H1 (cell line): ENCODE measurements at regions not wholly inside any gene's neighbourhood (a gene's known extent, or its start where the extent isn't known, plus 50 kb on each side); places are given as distances from the start of the nearest gene placed in this dataset.

Source experiments
- CTCF ChIA-PET: fragments of 300-600 bp; sonication (Branson Sonifier 250); formaldehyde crosslinking; loops from one replicate; lab custom pipeline; 2021; ENCODE audit not compliant: partially characterized antibody; lab: Charles Lee
- POLR2A ChIA-PET: fragments of 300-600 bp; sonication (Branson Sonifier 250); formaldehyde crosslinking; loops from one replicate; lab custom pipeline; 2021; ENCODE audit warnings: inconsistent platforms; ENCODE audit not compliant: partially characterized antibody; lab: Charles Lee
- DNase-seq, 2 experiments: peaks; one replicate each; pipeline versions ENCODE4 v3.0.0 to v3.0.0-alpha.2; 2010 to 2022; ENCODE audit warnings: low spot score in 2 of 2, low read depth in 1 of 2, mixed read lengths in 1 of 2
- FAIRE-seq: peaks from 2 replicates; lab custom pipeline; 2011; peaks lifted over from hg19 to GRCh38; lab: Jason Lieb, UNC
- H2AFZ ChIP-seq: 2 replicates; pipeline ENCODE4 v1.8.1; 2012; ENCODE audit warnings: low read length, inconsistent platforms
- H2AK5ac ChIP-seq: 2 replicates; pipeline ENCODE4 v1.6.1; 2013; ENCODE audit warnings: low read depth, low read length
- H2BK120ac ChIP-seq: replicated peaks from 2 replicates; pipeline ENCODE3; 2013; ENCODE audit warnings: low read depth, low read length, inconsistent platforms
- H2BK12ac ChIP-seq: 2 replicates; pipeline ENCODE4 v1.6.1; 2013; ENCODE audit warnings: low read depth, low read length
- H2BK15ac ChIP-seq: 2 replicates; pipeline ENCODE4 v1.6.1; 2013; ENCODE audit warnings: low read length
- H2BK20ac ChIP-seq: 2 replicates; pipeline ENCODE4 v1.6.1; 2013; ENCODE audit warnings: low read length
- H2BK5ac ChIP-seq: 2 replicates; pipeline ENCODE4 v1.6.1; 2013; ENCODE audit warnings: low read depth, low read length
- H3K14ac ChIP-seq: 2 replicates; pipeline ENCODE4 v1.6.1; 2013; ENCODE audit warnings: inconsistent platforms; ENCODE audit not compliant: insufficient read length
- H3K18ac ChIP-seq: 2 replicates; pipeline ENCODE4 v1.6.1; 2013; ENCODE audit warnings: low read length; ENCODE audit errors: extremely low read depth
- H3K23ac ChIP-seq: 2 replicates; pipeline ENCODE4 v1.6.1; 2013; ENCODE audit warnings: inconsistent platforms; ENCODE audit not compliant: insufficient read length
- H3K23me2 ChIP-seq: 2 replicates; pipeline ENCODE4 v1.6.1; 2013; ENCODE audit warnings: low read depth, low read length
- H3K27ac ChIP-seq: 2 replicates; pipeline ENCODE4 v1.6.1; 2011; ENCODE audit warnings: low read depth, low read length, inconsistent platforms
- H3K27me3 ChIP-seq, 4 experiments: replicated peaks in 1 of 4; 1 replicate in 1 of 4; 2 replicates in 3 of 4; pipeline versions ENCODE4 v1.6.1 to v1.8.1; 2011 to 2013; ENCODE audit warnings: low read length in 3 of 4, mild to moderate bottlenecking in 3 of 4, inconsistent platforms in 2 of 4, mixed read lengths in 2 of 4, moderate library complexity in 1 of 4; ENCODE audit not compliant: control insufficient read depth in 3 of 4, insufficient read depth in 3 of 4; ENCODE audit errors: extremely low read depth in 1 of 4
- H3K36me3 ChIP-seq, 4 experiments: 2 replicates each; pipeline versions ENCODE4 v1.6.1 to v1.8.1; 2011 to 2013; ENCODE audit warnings: mild to moderate bottlenecking in 4 of 4, low read length in 3 of 4, moderate library complexity in 2 of 4, control low read depth in 1 of 4, inconsistent platforms in 1 of 4; ENCODE audit not compliant: insufficient read depth in 4 of 4, control insufficient read depth in 2 of 4
- H3K4ac ChIP-seq: replicated peaks from 2 replicates; pipeline ENCODE3; 2013; ENCODE audit warnings: low read length, low read depth, mixed read lengths, inconsistent platforms; ENCODE audit not compliant: insufficient read length
- H3K4me1 ChIP-seq, 4 experiments: replicated peaks in 1 of 4; 1 replicate in 1 of 4; 2 replicates in 3 of 4; pipeline versions ENCODE4 v1.6.1 to v1.8.1; 2011 to 2013; ENCODE audit warnings: low read length in 3 of 4, inconsistent platforms in 2 of 4, mixed read lengths in 1 of 4; ENCODE audit not compliant: insufficient read depth in 4 of 4, control insufficient read depth in 3 of 4
- H3K4me2 ChIP-seq, 2 experiments: 2 replicates each; pipeline versions ENCODE4 v1.6.1 to v1.8.1; 2011 to 2013; ENCODE audit warnings: low read depth in 2 of 2, low read length in 2 of 2, control low read depth in 1 of 2, inconsistent platforms in 1 of 2, mild to moderate bottlenecking in 1 of 2; ENCODE audit not compliant: insufficient read depth in 1 of 2
- H3K4me3 ChIP-seq, 4 experiments: fragments of 200-600, 300-600 bp in 1 of 4; sonication (generic), shearing (Covaris generic), sonication (Bioruptor Twin) in 1 of 4; 2 replicates each; pipeline versions ENCODE4 v1.5.1 to v1.8.1; 2011 to 2016; ENCODE audit warnings: low read length in 4 of 4, low read depth in 3 of 4, control low read depth in 2 of 4, inconsistent platforms in 2 of 4, mild to moderate bottlenecking in 2 of 4, mixed read lengths in 1 of 4, moderate library complexity in 1 of 4; ENCODE audit not compliant: insufficient read depth in 2 of 4; ENCODE audit errors: extremely low read depth in 1 of 4
- H3K56ac ChIP-seq: replicated peaks from 2 replicates; pipeline ENCODE3; 2013; ENCODE audit warnings: low read depth, mild to moderate bottlenecking, mixed read lengths, low read length, inconsistent platforms; ENCODE audit not compliant: insufficient read length
- H3K79me1 ChIP-seq: 2 replicates; pipeline ENCODE4 v1.6.1; 2013; ENCODE audit warnings: low read depth, low read length, control low read depth
- H3K79me2 ChIP-seq, 2 experiments: 2 replicates each; pipeline versions ENCODE4 v1.6.1 to v1.8.1; 2012 to 2013; ENCODE audit warnings: low read length in 2 of 2, mild to moderate bottlenecking in 2 of 2, inconsistent platforms in 1 of 2; ENCODE audit not compliant: insufficient read depth in 2 of 2, control insufficient read depth in 1 of 2
- H3K9ac ChIP-seq, 4 experiments: replicated peaks in 1 of 4; 1 replicate in 1 of 4; 2 replicates in 3 of 4; pipeline versions ENCODE4 v1.6.1 to v1.8.1; 2011 to 2013; ENCODE audit warnings: low read depth in 3 of 4, low read length in 3 of 4, control low read depth in 2 of 4, mild to moderate bottlenecking in 2 of 4, moderate library complexity in 2 of 4, inconsistent platforms in 1 of 4; ENCODE audit errors: extremely low read depth in 1 of 4
- H3K9me3 ChIP-seq, 2 experiments: 2 replicates each; pipeline versions ENCODE4 v1.6.1 to v1.8.1; 2012 to 2013; ENCODE audit warnings: mild to moderate bottlenecking in 2 of 2, moderate library complexity in 2 of 2, control low read depth in 1 of 2, inconsistent platforms in 1 of 2, low read depth in 1 of 2, low read length in 1 of 2, mixed read lengths in 1 of 2; ENCODE audit not compliant: insufficient read depth in 2 of 2
- H4K20me1 ChIP-seq, 2 experiments: replicated peaks in 1 of 2; 2 replicates each; pipeline versions ENCODE3 to v1.8.1; 2011 to 2013; ENCODE audit warnings: inconsistent platforms in 2 of 2, low read length in 2 of 2, mild to moderate bottlenecking in 1 of 2; ENCODE audit not compliant: insufficient read depth in 2 of 2, control insufficient read depth in 1 of 2
- H4K5ac ChIP-seq: 2 replicates; pipeline ENCODE4 v1.6.1; 2013; ENCODE audit warnings: low read length, low read depth, mixed read lengths, inconsistent platforms; ENCODE audit not compliant: insufficient read length
- H4K8ac ChIP-seq: 2 replicates; pipeline ENCODE4 v1.8.0; 2013; ENCODE audit warnings: mild to moderate bottlenecking, moderate library complexity, low read length, inconsistent platforms; ENCODE audit not compliant: insufficient read depth; ENCODE audit errors: extremely low read depth
- H4K91ac ChIP-seq: replicated peaks from 2 replicates; pipeline ENCODE3; 2013; ENCODE audit warnings: low read length, mixed read lengths, inconsistent platforms; ENCODE audit not compliant: insufficient read length
- CEBPB ChIP-seq: IDR thresholded peaks from 2 replicates; pipeline ENCODE4 v1.6.1; 2012; ENCODE audit warnings: low read depth, low read length
- GABPA ChIP-seq: IDR thresholded peaks from 2 replicates; pipeline ENCODE4 v1.6.1; 2011; ENCODE audit warnings: mild to moderate bottlenecking, low read length, moderate library complexity, borderline replicate concordance; ENCODE audit not compliant: insufficient read depth
- WGBS, 2 experiments: shearing (Covaris generic) in 1 of 2; methylation state at CpG; one replicate each; pipeline versions ENCODE4 v1.1.6 to v1.1.7; 2013 to 2015; ENCODE audit warnings: low lambda C conversion rate in 2 of 2, mixed read lengths in 2 of 2, inconsistent platforms in 1 of 2, low coverage in 1 of 2, missing lambda C conversion rate in 1 of 2; ENCODE audit not compliant: insufficient replicate concordance in 2 of 2, insufficient coverage in 1 of 2, insufficient read length in 1 of 2; ENCODE audit errors: extremely low coverage in 1 of 2, missing lambda C conversion rate in 1 of 2; 5-methylcytosine and 5-hydroxymethylcytosine counted together

DNA sequence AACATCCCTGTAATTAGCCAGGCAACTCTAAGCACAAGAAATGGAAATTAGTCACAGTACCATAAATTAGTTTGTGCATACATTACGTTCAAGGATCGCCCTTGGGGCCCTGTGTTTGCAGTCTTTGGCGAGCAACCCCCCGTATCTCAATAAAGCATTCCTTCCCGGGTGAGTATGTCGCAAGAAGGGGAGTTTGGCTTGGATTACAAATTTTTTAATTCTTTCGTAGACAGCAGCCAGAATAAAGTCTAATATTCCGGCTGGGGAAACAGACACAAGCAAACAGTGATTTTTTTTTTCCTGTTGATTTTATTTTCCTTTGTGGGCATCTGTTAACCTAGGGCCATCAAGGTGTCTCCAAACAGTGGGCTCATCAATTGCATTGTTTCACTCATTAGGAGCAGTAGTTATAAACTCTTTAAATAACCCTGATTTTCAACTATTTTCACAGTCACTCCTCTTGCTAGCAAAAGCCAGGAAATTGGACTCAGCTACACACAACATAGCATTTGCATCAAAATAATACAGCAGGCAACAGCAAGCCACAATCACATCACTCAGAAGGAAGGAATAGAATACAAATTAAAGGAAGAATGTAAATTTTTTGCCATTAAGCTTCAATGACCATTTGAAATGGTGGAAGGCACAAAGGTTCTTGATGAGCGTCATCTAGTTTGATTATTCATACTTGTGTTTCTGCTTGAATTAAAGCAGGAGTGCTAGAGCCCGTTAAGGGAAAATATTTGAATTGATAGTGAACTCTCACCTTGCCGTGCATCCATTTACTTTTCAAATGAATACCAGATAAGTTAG lies 85.3 kb downstream of the LINC00237 start:
- H3K4ac ChIP-seq: no peak overlapping the region
- H4K20me1 ChIP-seq: no peaks in the 10 kb centered on the region
- no peaks in the 10 kb centered on the region; the same call in 1 of the 2 replicates for H3K23me2 ChIP-seq
- no peak overlapping the region for H4K91ac ChIP-seq
- H3K79me1 ChIP-seq: no peaks in the 10 kb centered on the region
- POLR2A ChIA-PET: no interaction called here
- no peak overlapping the region for H3K23ac ChIP-seq
- no peak overlapping the region for H4K5ac ChIP-seq
- H2BK120ac ChIP-seq: no peak overlapping the region
- H2BK15ac ChIP-seq: no peak overlapping the region
- H2BK12ac ChIP-seq: no peak overlapping the region
- H2BK5ac ChIP-seq: no peak overlapping the region
- H3K14ac ChIP-seq: no peak overlapping the region
- no peak overlapping the region for H3K4me3 ChIP-seq
- no peak overlapping the region for H3K56ac ChIP-seq
- FAIRE-seq: no peak
- no peaks in the 10 kb centered on the region for H3K36me3 ChIP-seq
- H3K18ac ChIP-seq: no peak overlapping the region
- H3K27me3 ChIP-seq: no peaks in the 10 kb centered on the region
- H3K9me3 ChIP-seq: no peaks in the 10 kb centered on the region
- WGBS, 2 experiments: 84% methylated on average over 11 of the region's 11 CpGs; no CpG with 5 or more reads in 1 of the 2 experiments
- CTCF ChIA-PET: interaction anchor here (1.1 to 1.6 kb wide), 3 partner anchors 11 to 175 kb away, joined by 3 to 8 read pairs (median 4); no protein-coding TSS in a partner anchor
- TF ChIP-seq GABPA (no peak), CEBPB (peak; percentile 79; the same call in 1 of the 2 replicates)
- no peak overlapping the region for H3K27ac ChIP-seq
- no peak overlapping the region for H3K9ac ChIP-seq
- H3K79me2 ChIP-seq: no peaks in the 10 kb centered on the region
- no peak overlapping the region for H3K4me2 ChIP-seq
- H2AK5ac ChIP-seq: no peak overlapping the region
- no peak overlapping the region for H2AFZ ChIP-seq
- DNase-seq: no peak
- peaks cover 0 to 11% (median 2%) of the 10 kb centered on the region in 4 experiments; a peak in 2 of 7 replicates for H3K4me1 ChIP-seq
- H4K8ac ChIP-seq: no peak overlapping the region
- H2BK20ac ChIP-seq: no peak overlapping the region
